CD14-positive monocyte (primary cell): ENCODE measurements at regions not wholly inside any gene's neighbourhood (a gene's known extent, or its start where the extent isn't known, plus 50 kb on each side); places are given as distances from the start of the nearest gene placed in this dataset.

Experiments
- DNase-seq, 3 donors: peaks; one replicate each; pipeline ENCODE4 v3.0.0-alpha.2; 2011 to 2022
- H2AFZ ChIP-seq: 2 replicates; pipeline ENCODE4 v1.6.0; 2012; ENCODE audit warnings: mild to moderate bottlenecking, low read depth, low read length, inconsistent platforms; ENCODE audit not compliant: insufficient read depth, poor library complexity, severe bottlenecking
- H3K27ac ChIP-seq, 2 donors: 1 replicate in 1 of 2; 2 replicates in 1 of 2; pipeline ENCODE4 v1.5.1; 2012 to 2013; ENCODE audit warnings: low read length in 2 of 2, control low read depth in 1 of 2, inconsistent platforms in 1 of 2, low read depth in 1 of 2, mild to moderate bottlenecking in 1 of 2
- H3K27me3 ChIP-seq, 2 donors: one replicate each; pipeline versions ENCODE4 v1.6.0 to v1.6.1; 2011 to 2013; ENCODE audit warnings: low read length in 2 of 2; ENCODE audit not compliant: control insufficient read depth in 2 of 2, insufficient read depth in 2 of 2
- H3K36me3 ChIP-seq, 2 donors: replicated peaks in 1 of 2; 1 replicate in 1 of 2; 2 replicates in 1 of 2; pipeline versions ENCODE4 v1.5.1 to v1.6.1; 2012 to 2013; ENCODE audit warnings: low read length in 2 of 2, control low read depth in 1 of 2, inconsistent platforms in 1 of 2, mild to moderate bottlenecking in 1 of 2; ENCODE audit not compliant: insufficient read depth in 2 of 2, control insufficient read depth in 1 of 2
- H3K4me1 ChIP-seq, 2 donors: 1 replicate in 1 of 2; 2 replicates in 1 of 2; pipeline versions ENCODE4 v1.5.1 to v1.6.1; 2012 to 2013; ENCODE audit warnings: low read length in 2 of 2, control low read depth in 1 of 2, inconsistent platforms in 1 of 2, mild to moderate bottlenecking in 1 of 2, moderate library complexity in 1 of 2; ENCODE audit not compliant: insufficient read depth in 2 of 2, control insufficient read depth in 1 of 2
- H3K4me2 ChIP-seq: replicated peaks from 2 replicates; pipeline ENCODE3; 2012; ENCODE audit warnings: low read length, moderate library complexity, mild to moderate bottlenecking; ENCODE audit not compliant: poor library complexity, severe bottlenecking; ENCODE audit errors: extremely low read depth
- H3K4me3 ChIP-seq, 3 experiments: fragments of 200-600 bp in 1 of 3; sonication (generic) in 1 of 3; replicated peaks in 1 of 3; 1 replicate in 2 of 3; 2 replicates in 1 of 3; pipeline ENCODE4 v1.5.1; 2011 to 2013; ENCODE audit warnings: low read length in 3 of 3, mild to moderate bottlenecking in 3 of 3, control low read depth in 2 of 3, low read depth in 2 of 3, inconsistent platforms in 1 of 3, moderate library complexity in 1 of 3
- H3K79me2 ChIP-seq: 2 replicates; pipeline ENCODE4 v1.6.0; 2012; ENCODE audit warnings: mild to moderate bottlenecking, control low read depth, inconsistent platforms, low read length, moderate library complexity; ENCODE audit not compliant: insufficient read depth
- H3K9ac ChIP-seq: 2 replicates; pipeline ENCODE4 v1.6.0; 2017; ENCODE audit warnings: low read length, mild to moderate bottlenecking; ENCODE audit not compliant: insufficient read depth, poor library complexity, severe bottlenecking
- H3K9me3 ChIP-seq, 2 donors: replicated peaks in 1 of 2; 1 replicate in 1 of 2; 2 replicates in 1 of 2; pipeline versions ENCODE4 v1.5.1 to v1.6.1; 2012 to 2013; ENCODE audit warnings: low read length in 2 of 2, control low read depth in 1 of 2; ENCODE audit not compliant: control insufficient read depth in 1 of 2, insufficient read depth in 1 of 2
- H4K20me1 ChIP-seq: 2 replicates; pipeline ENCODE4 v1.6.0; 2012; ENCODE audit warnings: mild to moderate bottlenecking, low read length, control low read depth, moderate library complexity; ENCODE audit not compliant: insufficient read depth
- H3K27ac Mint-ChIP-seq, 7 donors: one replicate each; pipeline ENCODE4 v1.8.0; 2020; ENCODE audit warnings: mild to moderate bottlenecking in 7 of 7, mixed read lengths in 7 of 7, moderate library complexity in 6 of 7, inconsistent platforms in 2 of 7
- H3K27me3 Mint-ChIP-seq, 3 donors: one replicate each; pipeline ENCODE4 v1.8.0; 2021 to 2022; ENCODE audit warnings: low read depth in 3 of 3, mild to moderate bottlenecking in 3 of 3, mixed read lengths in 3 of 3, moderate library complexity in 3 of 3, inconsistent platforms in 1 of 3
- H3K36me3 Mint-ChIP-seq, 2 donors: one replicate each; pipeline ENCODE4 v1.8.0; 2020; ENCODE audit warnings: mixed read lengths in 2 of 2, inconsistent platforms in 1 of 2, mild to moderate bottlenecking in 1 of 2
- H3K4me1 Mint-ChIP-seq: one replicate; pipeline ENCODE4 v1.8.0; 2020; ENCODE audit warnings: mild to moderate bottlenecking, mixed read lengths
- H3K4me3 Mint-ChIP-seq, 2 donors: one replicate each; pipeline ENCODE4 v1.8.0; 2020; ENCODE audit warnings: mild to moderate bottlenecking in 2 of 2, mixed read lengths in 2 of 2, moderate library complexity in 1 of 2
- H3K9me3 Mint-ChIP-seq, 7 donors: one replicate each; pipeline ENCODE4 v1.8.0; 2020 to 2022; ENCODE audit warnings: mixed read lengths in 7 of 7, mild to moderate bottlenecking in 6 of 7, moderate library complexity in 6 of 7, inconsistent platforms in 2 of 7
- WGBS: methylation state at CpG from one replicate; pipeline ENCODE4 v1.1.5; 2013; ENCODE audit warnings: missing lambda C conversion rate; ENCODE audit not compliant: insufficient coverage; 5-methylcytosine and 5-hydroxymethylcytosine counted together
- intact Hi-C, 2 donors: fragments of 100-400 bp; cut with micrococcal nuclease; formaldehyde crosslinking; loops; one replicate each; pipeline versions ENCODE4 v1.15.0 to v1.15.1; 2023
- TF ChIP-seq, protein P1 (sequence below): fragments of 200-600 bp; IDR thresholded peaks from one replicate; pipeline ENCODE4 v1.8.0; 2022; ENCODE audit warnings: antibody characterized with exemption, mild to moderate bottlenecking

DNA sequence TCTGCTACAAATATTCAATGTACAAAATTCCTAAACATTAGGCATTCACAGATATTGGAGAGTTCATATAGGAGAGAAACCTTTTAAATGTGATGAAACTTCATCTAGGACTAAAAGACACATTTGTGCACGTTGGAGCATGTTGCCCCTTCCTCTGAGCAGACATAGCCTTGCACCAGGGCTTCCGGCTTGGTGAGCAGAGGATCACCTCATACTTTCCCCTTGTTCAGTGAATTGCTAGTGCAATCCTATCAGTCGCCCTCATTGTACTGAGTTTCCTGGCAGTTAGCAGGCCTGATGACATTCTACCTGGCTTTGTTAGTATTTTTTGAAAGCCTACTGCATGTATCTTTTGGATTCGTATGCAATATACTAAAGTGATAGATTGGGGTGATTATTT lies 466.2 kb downstream of the SPRY1 start:
- no peaks in the 10 kb centered on the region for H3K27me3 Mint-ChIP-seq
- Histone ChIP-seq H3K36me3 (no peaks in the 10 kb centered on the region), H3K4me3 (no peak overlapping the region), H3K4me2 (no peak overlapping the region), H4K20me1 (no peaks in the 10 kb centered on the region), H3K27ac (no peak overlapping the region), H2AFZ (no peak overlapping the region), H3K27me3 (no peaks in the 10 kb centered on the region), H3K9me3 (no peaks in the 10 kb centered on the region), H3K9ac (no peak overlapping the region), H3K79me2 (no peaks in the 10 kb centered on the region), H3K4me1 (no peaks in the 10 kb centered on the region)
- intact Hi-C loops, result no loop called here
- no peaks in the 10 kb centered on the region for H3K4me1 Mint-ChIP-seq
- H3K9me3 Mint-ChIP-seq, result peaks cover 0 to 8% (median 0%) of the 10 kb centered on the region in 7 donors
- DNase-seq, result no peak
- TF ChIP-seq, protein P1, sequence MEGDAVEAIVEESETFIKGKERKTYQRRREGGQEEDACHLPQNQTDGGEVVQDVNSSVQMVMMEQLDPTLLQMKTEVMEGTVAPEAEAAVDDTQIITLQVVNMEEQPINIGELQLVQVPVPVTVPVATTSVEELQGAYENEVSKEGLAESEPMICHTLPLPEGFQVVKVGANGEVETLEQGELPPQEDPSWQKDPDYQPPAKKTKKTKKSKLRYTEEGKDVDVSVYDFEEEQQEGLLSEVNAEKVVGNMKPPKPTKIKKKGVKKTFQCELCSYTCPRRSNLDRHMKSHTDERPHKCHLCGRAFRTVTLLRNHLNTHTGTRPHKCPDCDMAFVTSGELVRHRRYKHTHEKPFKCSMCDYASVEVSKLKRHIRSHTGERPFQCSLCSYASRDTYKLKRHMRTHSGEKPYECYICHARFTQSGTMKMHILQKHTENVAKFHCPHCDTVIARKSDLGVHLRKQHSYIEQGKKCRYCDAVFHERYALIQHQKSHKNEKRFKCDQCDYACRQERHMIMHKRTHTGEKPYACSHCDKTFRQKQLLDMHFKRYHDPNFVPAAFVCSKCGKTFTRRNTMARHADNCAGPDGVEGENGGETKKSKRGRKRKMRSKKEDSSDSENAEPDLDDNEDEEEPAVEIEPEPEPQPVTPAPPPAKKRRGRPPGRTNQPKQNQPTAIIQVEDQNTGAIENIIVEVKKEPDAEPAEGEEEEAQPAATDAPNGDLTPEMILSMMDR, result no peak
- H3K27ac Mint-ChIP-seq, result no peak overlapping the region
- no peaks in the 10 kb centered on the region for H3K36me3 Mint-ChIP-seq
- no peak overlapping the region for H3K4me3 Mint-ChIP-seq
- WGBS, result 100% methylated on average over 1 of the region's 4 CpGs

DNA sequence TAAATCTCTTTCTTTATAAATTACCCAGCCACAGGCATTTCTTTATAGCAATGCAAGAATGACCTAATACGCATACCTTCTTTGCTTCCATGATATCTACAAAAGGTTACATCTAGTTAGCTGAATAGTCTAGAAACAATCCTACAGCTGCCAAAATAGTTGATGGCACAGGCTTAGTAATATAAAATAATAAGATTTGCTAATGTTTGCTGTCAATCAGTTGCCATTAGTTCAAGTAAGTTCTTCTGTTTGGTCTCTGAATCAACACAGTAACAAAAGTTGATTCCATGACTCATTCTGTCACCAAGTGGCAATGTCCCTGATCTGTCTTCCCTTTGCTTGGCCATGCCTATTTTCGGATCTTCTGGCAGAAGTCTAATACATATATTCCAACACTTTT lies 470.2 kb downstream of the SPRY1 start:
- Histone ChIP-seq H4K20me1 (no peaks in the 10 kb centered on the region), H3K27ac (no peak overlapping the region), H3K27me3 (no peaks in the 10 kb centered on the region), H3K4me3 (no peak overlapping the region), H2AFZ (no peak overlapping the region), H3K9ac (no peak overlapping the region), H3K9me3 (no peaks in the 10 kb centered on the region), H3K4me1 (no peaks in the 10 kb centered on the region), H3K36me3 (no peaks in the 10 kb centered on the region), H3K4me2 (no peak overlapping the region), H3K79me2 (no peaks in the 10 kb centered on the region)
- DNase-seq, result no peak
- Mint-ChIP-seq H3K4me3 (no peak overlapping the region), H3K27ac (no peak overlapping the region), H3K36me3 (no peaks in the 10 kb centered on the region), H3K4me1 (no peaks in the 10 kb centered on the region), H3K27me3 (peaks cover 0 to 2% (median 0%) of the 10 kb centered on the region in 3 donors), H3K9me3 (peaks cover 0 to 8% (median 1%) of the 10 kb centered on the region in 7 donors)
- intact Hi-C loops, result no loop called here
- 100% methylated on average over 1 of the region's 2 CpGs for WGBS
- TF ChIP-seq, protein P1, result no peak
